NT2/D1 (cell line): ENCODE measurements at regions not wholly inside any gene's neighbourhood (a gene's known extent, or its start where the extent isn't known, plus 50 kb on each side); places are given as distances from the start of the nearest gene placed in this dataset.

Experiments used
- DNase-seq: peaks from one replicate; pipeline ENCODE4 v3.0.0-alpha.2; 2011; ENCODE audit warnings: low read depth, low spot score
- H3K27me3 ChIP-seq: 2 replicates; pipeline ENCODE4 v1.6.0; 2011; ENCODE audit warnings: mild to moderate bottlenecking; ENCODE audit not compliant: insufficient read length, insufficient read depth
- H3K36me3 ChIP-seq: 2 replicates; pipeline ENCODE4 v1.6.1; 2011; ENCODE audit warnings: mild to moderate bottlenecking, low read length, mixed read lengths; ENCODE audit not compliant: insufficient read depth, insufficient read length
- H3K4me1 ChIP-seq: 2 replicates; pipeline ENCODE4 v1.5.1; 2011; ENCODE audit not compliant: insufficient read depth, insufficient read length
- H3K4me3 ChIP-seq: 2 replicates; pipeline ENCODE4 v1.5.1; 2011; ENCODE audit warnings: low read depth; ENCODE audit not compliant: insufficient read length
- H3K9ac ChIP-seq: 2 replicates; pipeline ENCODE4 v1.6.0; 2011; ENCODE audit warnings: low read depth; ENCODE audit not compliant: insufficient read length
- H3K9me3 ChIP-seq: 2 replicates; pipeline ENCODE4 v1.5.1; 2011; ENCODE audit warnings: mild to moderate bottlenecking, low read length; ENCODE audit not compliant: insufficient read depth
- SUZ12 ChIP-seq: IDR thresholded peaks from 2 replicates; pipeline ENCODE4 v1.6.1; 2011; ENCODE audit not compliant: insufficient read length, insufficient read depth; ENCODE audit errors: extremely low read depth
- YY1 ChIP-seq: IDR thresholded peaks from 2 replicates; pipeline ENCODE4 v1.6.1; 2011; ENCODE audit not compliant: insufficient read length, insufficient read depth
- ZNF274 ChIP-seq: IDR thresholded peaks from 2 replicates; pipeline ENCODE4 v1.6.1; 2011; ENCODE audit warnings: mild to moderate bottlenecking, low read depth, low read length

GRCh38 chr18:28478531-28478930 lies 301.6 kb upstream of the CDH2 start:
- TF ChIP-seq SUZ12 (no peak), YY1 (no peak), ZNF274 (no peak)
- H3K36me3 ChIP-seq, result no peaks in the 10 kb centered on the region
- H3K9me3 ChIP-seq, result no peaks in the 10 kb centered on the region
- no peak overlapping the region for H3K4me3 ChIP-seq
- H3K4me1 ChIP-seq, result no peaks in the 10 kb centered on the region
- H3K27me3 ChIP-seq, result no peaks in the 10 kb centered on the region
- H3K9ac ChIP-seq, result no peak overlapping the region
- no peak for DNase-seq

GRCh38 chr18:28476302-28476701 lies 299.4 kb upstream of the CDH2 start:
- no peak for DNase-seq
- Histone ChIP-seq H3K27me3 (no peaks in the 10 kb centered on the region), H3K36me3 (no peaks in the 10 kb centered on the region), H3K4me1 (no peaks in the 10 kb centered on the region), H3K4me3 (no peak overlapping the region), H3K9ac (no peak overlapping the region), H3K9me3 (no peaks in the 10 kb centered on the region)
- TF ChIP-seq SUZ12 (no peak), ZNF274 (no peak)

GRCh38 chr18:28469946-28470345 lies 293.0 kb upstream of the CDH2 start:
- H3K9me3 ChIP-seq, result no peaks in the 10 kb centered on the region
- H3K9ac ChIP-seq, result no peak overlapping the region
- no peaks in the 10 kb centered on the region for H3K36me3 ChIP-seq

GRCh38 chr18:28468901-28469300 lies 292.0 kb upstream of the CDH2 start:
- Histone ChIP-seq H3K9ac (no peak overlapping the region), H3K36me3 (no peaks in the 10 kb centered on the region), H3K4me1 (no peaks in the 10 kb centered on the region), H3K9me3 (no peaks in the 10 kb centered on the region), H3K27me3 (no peaks in the 10 kb centered on the region), H3K4me3 (no peak overlapping the region)
- DNase-seq, result no peak
- TF ChIP-seq ZNF274, result no peak
- TF ChIP-seq YY1, result no peak
- no peak for TF ChIP-seq SUZ12

More at GRCh38 chr18:28469946-28470345, 293.0 kb upstream of the CDH2 start:
- Histone ChIP-seq H3K27me3 (no peaks in the 10 kb centered on the region), H3K4me3 (no peak overlapping the region), H3K4me1 (no peaks in the 10 kb centered on the region)
- no peak for DNase-seq
- no peak for TF ChIP-seq YY1
- no peak for TF ChIP-seq ZNF274
- TF ChIP-seq SUZ12, result no peak

- TF ChIP-seq YY1 (no peak), ZNF274 (no peak), SUZ12 (no peak)
- DNase-seq, result no peak
Observed at GRCh38 chr18:28466204-28466603, 289.3 kb upstream of the CDH2 start.

GRCh38 chr18:28459587-28459986 lies 282.7 kb upstream of the CDH2 start:
- DNase-seq, result no peak

More at GRCh38 chr18:28466204-28466603, 289.3 kb upstream of the CDH2 start:
- no peaks in the 10 kb centered on the region for H3K27me3 ChIP-seq
- H3K4me1 ChIP-seq, result no peaks in the 10 kb centered on the region
- H3K36me3 ChIP-seq, result no peaks in the 10 kb centered on the region
- H3K4me3 ChIP-seq, result no peak overlapping the region
- H3K9me3 ChIP-seq, result no peaks in the 10 kb centered on the region
- H3K9ac ChIP-seq, result no peak overlapping the region

GRCh38 chr18:28458751-28459150 lies 281.8 kb upstream of the CDH2 start:
- Histone ChIP-seq H3K36me3 (no peaks in the 10 kb centered on the region), H3K27me3 (no peaks in the 10 kb centered on the region), H3K4me3 (no peak overlapping the region), H3K9ac (no peak overlapping the region), H3K4me1 (no peaks in the 10 kb centered on the region), H3K9me3 (no peaks in the 10 kb centered on the region)
- DNase-seq, result no peak
- no peak for TF ChIP-seq YY1
- no peak for TF ChIP-seq SUZ12
- TF ChIP-seq ZNF274, result no peak

More at GRCh38 chr18:28459587-28459986, 282.7 kb upstream of the CDH2 start:
- Histone ChIP-seq H3K4me1 (no peaks in the 10 kb centered on the region), H3K36me3 (no peaks in the 10 kb centered on the region), H3K9ac (no peak overlapping the region), H3K4me3 (no peak overlapping the region), H3K9me3 (no peaks in the 10 kb centered on the region), H3K27me3 (no peaks in the 10 kb centered on the region)
- TF ChIP-seq YY1, result no peak
- TF ChIP-seq ZNF274, result no peak
- no peak for TF ChIP-seq SUZ12

GRCh38 chr18:28457784-28458183 lies 280.9 kb upstream of the CDH2 start:
- no peak for DNase-seq
- no peak for TF ChIP-seq YY1
- no peak for TF ChIP-seq SUZ12
- no peak for TF ChIP-seq ZNF274
- Histone ChIP-seq H3K9me3 (no peaks in the 10 kb centered on the region), H3K27me3 (no peaks in the 10 kb centered on the region), H3K9ac (no peak overlapping the region), H3K4me3 (no peak overlapping the region), H3K36me3 (no peaks in the 10 kb centered on the region), H3K4me1 (no peaks in the 10 kb centered on the region)
